ENCODE measurements at regions not wholly inside any gene's neighbourhood (a gene's known extent, or its start where the extent isn't known, plus 50 kb on each side); places are given as distances from the start of the nearest gene placed in this dataset.

- no peak for DNase-seq (ENCODE audit: low spot score in 2 of 2)
- no peaks in the 10 kb centered on the region for H3K36me3 Mint-ChIP-seq (ENCODE audit: insufficient read depth)
- no peak for ATAC-seq (replicated peaks; ENCODE audit: extremely low read depth, poor library complexity, severe bottlenecking)
- H3K4me1 Mint-ChIP-seq, result no peaks in the 10 kb centered on the region
- H3K27ac Mint-ChIP-seq (ENCODE audit: low read depth), result no peak overlapping the region
- no peaks in the 10 kb centered on the region for H3K27me3 Mint-ChIP-seq
- peaks cover 27% of the 10 kb centered on the region for H3K9me3 Mint-ChIP-seq
- no peak overlapping the region for H3K4me3 Mint-ChIP-seq
Observed at GRCh38 chr12:126163984-126164383, 1098.7 kb downstream of the AACS start.

GRCh38 chr12:126171937-126172559 is 1106.8 kb downstream of the AACS start:
- peaks cover 4% of the 10 kb centered on the region for H3K9me3 Mint-ChIP-seq
- ATAC-seq (replicated peaks; ENCODE audit: extremely low read depth, poor library complexity, severe bottlenecking) (no peak), DNase-seq (ENCODE audit: low spot score in 2 of 2) (no peak)
- H3K36me3 Mint-ChIP-seq (ENCODE audit: insufficient read depth), result no peaks in the 10 kb centered on the region
- H3K27ac Mint-ChIP-seq (ENCODE audit: low read depth), result no peak overlapping the region
- H3K4me1 Mint-ChIP-seq, result no peaks in the 10 kb centered on the region
- no peak overlapping the region for H3K4me3 Mint-ChIP-seq
- H3K27me3 Mint-ChIP-seq, result no peaks in the 10 kb centered on the region

GRCh38 chr12:126182619-126183236 is 1117.5 kb downstream of the AACS start:
- Mint-ChIP-seq H3K9me3 (peaks cover 19% of the 10 kb centered on the region), H3K27me3 (no peaks in the 10 kb centered on the region), H3K4me3 (no peak overlapping the region), H3K27ac (ENCODE audit: low read depth) (no peak overlapping the region), H3K36me3 (ENCODE audit: insufficient read depth) (peaks cover 2% of the 10 kb centered on the region), H3K4me1 (no peaks in the 10 kb centered on the region)
- no peak for ATAC-seq (replicated peaks; ENCODE audit: extremely low read depth, poor library complexity, severe bottlenecking)
- no peak for DNase-seq (ENCODE audit: low spot score in 2 of 2)

GRCh38 chr12:126185025-126185424 is 1119.8 kb downstream of the AACS start:
- Mint-ChIP-seq H3K27me3 (no peaks in the 10 kb centered on the region), H3K27ac (ENCODE audit: low read depth) (no peak overlapping the region), H3K4me1 (no peaks in the 10 kb centered on the region), H3K9me3 (peaks cover 17% of the 10 kb centered on the region), H3K4me3 (no peak overlapping the region), H3K36me3 (ENCODE audit: insufficient read depth) (peaks cover 2% of the 10 kb centered on the region)
- DNase-seq (ENCODE audit: low spot score in 2 of 2) (no peak), ATAC-seq (replicated peaks; ENCODE audit: extremely low read depth, poor library complexity, severe bottlenecking) (no peak)

- DNase-seq (ENCODE audit: low spot score in 2 of 2) (no peak), ATAC-seq (replicated peaks; ENCODE audit: extremely low read depth, poor library complexity, severe bottlenecking) (no peak)
- Mint-ChIP-seq H3K9me3 (no peaks in the 10 kb centered on the region), H3K4me1 (no peaks in the 10 kb centered on the region), H3K27ac (ENCODE audit: low read depth) (no peak overlapping the region), H3K4me3 (no peak overlapping the region), H3K36me3 (ENCODE audit: insufficient read depth) (no peaks in the 10 kb centered on the region), H3K27me3 (no peaks in the 10 kb centered on the region)
Observed at GRCh38 chr12:126189856-126190255, 1124.6 kb downstream of the AACS start.

GRCh38 chr12:126191031-126191891 is 1126.0 kb downstream of the AACS start:
- Mint-ChIP-seq H3K4me1 (no peaks in the 10 kb centered on the region), H3K36me3 (ENCODE audit: insufficient read depth) (no peaks in the 10 kb centered on the region), H3K27ac (ENCODE audit: low read depth) (no peak overlapping the region), H3K27me3 (no peaks in the 10 kb centered on the region), H3K4me3 (no peak overlapping the region), H3K9me3 (peaks cover 9% of the 10 kb centered on the region)
- DNase-seq (ENCODE audit: low spot score in 2 of 2), result no peak
- no peak for ATAC-seq (replicated peaks; ENCODE audit: extremely low read depth, poor library complexity, severe bottlenecking)

- Mint-ChIP-seq H3K27ac (ENCODE audit: low read depth) (no peak overlapping the region), H3K4me1 (no peaks in the 10 kb centered on the region), H3K4me3 (no peak overlapping the region), H3K9me3 (peaks cover 9% of the 10 kb centered on the region), H3K36me3 (ENCODE audit: insufficient read depth) (no peaks in the 10 kb centered on the region), H3K27me3 (no peaks in the 10 kb centered on the region)
- no peak for DNase-seq (ENCODE audit: low spot score in 2 of 2)
- ATAC-seq (replicated peaks; ENCODE audit: extremely low read depth, poor library complexity, severe bottlenecking), result no peak
Observed at GRCh38 chr12:126191949-126192348, 1126.7 kb downstream of the AACS start.

- H3K27ac Mint-ChIP-seq (ENCODE audit: low read depth), result no peak overlapping the region
- no peak overlapping the region for H3K4me3 Mint-ChIP-seq
- ATAC-seq (replicated peaks; ENCODE audit: extremely low read depth, poor library complexity, severe bottlenecking) (no peak), DNase-seq (ENCODE audit: low spot score in 2 of 2) (no peak)
- H3K4me1 Mint-ChIP-seq, result no peaks in the 10 kb centered on the region
- no peaks in the 10 kb centered on the region for H3K27me3 Mint-ChIP-seq
- H3K9me3 Mint-ChIP-seq, result peaks cover 9% of the 10 kb centered on the region
- H3K36me3 Mint-ChIP-seq (ENCODE audit: insufficient read depth), result no peaks in the 10 kb centered on the region
Observed at GRCh38 chr12:126193190-126193589, 1128.0 kb downstream of the AACS start.

GRCh38 chr12:126196263-126196662 is 1131.0 kb downstream of the AACS start:
- H3K4me1 Mint-ChIP-seq, result no peaks in the 10 kb centered on the region
- no peak overlapping the region for H3K27ac Mint-ChIP-seq (ENCODE audit: low read depth)
- DNase-seq (ENCODE audit: low spot score in 2 of 2) (no peak), ATAC-seq (replicated peaks; ENCODE audit: extremely low read depth, poor library complexity, severe bottlenecking) (no peak)
- H3K9me3 Mint-ChIP-seq, result peaks cover 9% of the 10 kb centered on the region
- H3K27me3 Mint-ChIP-seq, result no peaks in the 10 kb centered on the region
- no peak overlapping the region for H3K4me3 Mint-ChIP-seq
- H3K36me3 Mint-ChIP-seq (ENCODE audit: insufficient read depth), result no peaks in the 10 kb centered on the region

- no peaks in the 10 kb centered on the region for H3K4me1 Mint-ChIP-seq
Observed at GRCh38 chr12:126198516-126198915, 1133.3 kb downstream of the AACS start.

GRCh38 chr12:126198966-126199692 is 1133.9 kb downstream of the AACS start:
- H3K4me3 Mint-ChIP-seq, result no peak overlapping the region
- no peaks in the 10 kb centered on the region for H3K36me3 Mint-ChIP-seq (ENCODE audit: insufficient read depth)
- H3K27ac Mint-ChIP-seq (ENCODE audit: low read depth), result no peak overlapping the region
- H3K9me3 Mint-ChIP-seq, result peaks cover 9% of the 10 kb centered on the region
- ATAC-seq (replicated peaks; ENCODE audit: extremely low read depth, poor library complexity, severe bottlenecking) (no peak), DNase-seq (ENCODE audit: low spot score in 2 of 2) (no peak)
- H3K4me1 Mint-ChIP-seq, result no peaks in the 10 kb centered on the region
- no peaks in the 10 kb centered on the region for H3K27me3 Mint-ChIP-seq

More at GRCh38 chr12:126198516-126198915, 1133.3 kb downstream of the AACS start:
- DNase-seq (ENCODE audit: low spot score in 2 of 2) (no peak), ATAC-seq (replicated peaks; ENCODE audit: extremely low read depth, poor library complexity, severe bottlenecking) (no peak)
- Mint-ChIP-seq H3K27me3 (no peaks in the 10 kb centered on the region), H3K36me3 (ENCODE audit: insufficient read depth) (no peaks in the 10 kb centered on the region), H3K9me3 (peaks cover 9% of the 10 kb centered on the region), H3K4me3 (no peak overlapping the region), H3K27ac (ENCODE audit: low read depth) (no peak overlapping the region)

- H3K9me3 Mint-ChIP-seq, result peaks cover 11% of the 10 kb centered on the region
- H3K27ac Mint-ChIP-seq (ENCODE audit: low read depth), result no peak overlapping the region
- no peaks in the 10 kb centered on the region for H3K27me3 Mint-ChIP-seq
- H3K4me3 Mint-ChIP-seq, result no peak overlapping the region
- DNase-seq (ENCODE audit: low spot score in 2 of 2), result no peak
- H3K36me3 Mint-ChIP-seq (ENCODE audit: insufficient read depth), result no peaks in the 10 kb centered on the region
- ATAC-seq (replicated peaks; ENCODE audit: extremely low read depth, poor library complexity, severe bottlenecking), result no peak
- H3K4me1 Mint-ChIP-seq, result no peaks in the 10 kb centered on the region
Observed at GRCh38 chr12:126201981-126202537, 1136.8 kb downstream of the AACS start.
